SU-DHL-6 (cell line): ENCODE measurements at regions not wholly inside any gene's neighbourhood (a gene's known extent, or its start where the extent isn't known, plus 50 kb on each side); places are given as distances from the start of the nearest gene placed in this dataset.

ENCODE experiments used
- CTCF ChIP-seq: fragments of 200-600 bp; sonication (generic); IDR thresholded peaks from one replicate; pipeline ENCODE4 v1.5.1; 2017; ENCODE audit warnings: antibody characterized with exemption, mild to moderate bottlenecking, low read length, moderate library complexity; ENCODE audit not compliant: insufficient read depth, poor library complexity, severe bottlenecking
- EZH2phosphoT487 ChIP-seq: fragments of 200-600 bp; sonication (generic), shearing (Covaris generic); conservative IDR thresholded peaks from 2 replicates; pipeline ENCODE4 v1.6.1; 2018; ENCODE audit warnings: mild to moderate bottlenecking, antibody characterized with exemption, low read length, moderate library complexity, mixed read lengths

DNA sequence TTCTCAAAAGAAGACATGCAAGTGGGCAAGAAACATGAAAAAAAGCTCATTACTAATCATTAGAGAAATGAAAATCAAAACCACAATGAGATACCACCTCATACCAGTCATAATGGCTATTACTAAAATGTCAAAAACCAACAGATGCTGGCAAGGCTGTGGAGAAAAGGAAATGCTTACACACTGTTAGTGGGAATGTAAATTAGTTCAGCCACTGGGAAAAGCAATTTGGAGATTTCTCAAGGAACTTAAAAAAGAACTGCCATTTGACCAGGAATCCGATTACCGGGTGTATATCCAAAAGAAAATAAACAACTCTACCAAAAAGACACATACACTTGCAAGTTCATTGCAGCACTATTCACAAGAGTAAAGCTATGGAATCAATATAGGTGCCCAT, 595.4 kb upstream of the RIOK2 start:
- TF ChIP-seq CTCF = no peak
- no peak for TF ChIP-seq EZH2phosphoT487
